HL-60 (cell line): ENCODE measurements at regions not wholly inside any gene's neighbourhood (a gene's known extent, or its start where the extent isn't known, plus 50 kb on each side); places are given as distances from the start of the nearest gene placed in this dataset.

ENCODE experiments used
- DNase-seq, 2 experiments: peaks; one replicate each; pipeline ENCODE4 v3.0.0-alpha.2; 2010 to 2020; ENCODE audit warnings: low read depth in 1 of 2, low spot score in 1 of 2
- H3K27ac ChIP-seq: fragments of 250-450 bp; sonication (Bioruptor Pico); replicated peaks from 2 replicates; pipeline ENCODE4 v1.5.1; 2020; ENCODE audit warnings: mild to moderate bottlenecking, moderate library complexity
- H3K27me3 ChIP-seq: fragments of 250-450 bp; sonication (Bioruptor Pico); 2 replicates; pipeline ENCODE4 v1.5.1; 2021; ENCODE audit warnings: mild to moderate bottlenecking, moderate library complexity; ENCODE audit not compliant: insufficient read depth, poor library complexity, severe bottlenecking
- H3K4me3 ChIP-seq: replicated peaks from 2 replicates; pipeline ENCODE4 v1.5.1; 2011; ENCODE audit warnings: mild to moderate bottlenecking, control low read depth, low read length; ENCODE audit not compliant: insufficient read depth
- CTCF ChIP-seq: IDR thresholded peaks from one replicate; pipeline ENCODE4 v1.5.1; 2011; ENCODE audit warnings: low read length, control low read depth, inconsistent platforms; ENCODE audit not compliant: insufficient read depth
- GABPA ChIP-seq: IDR thresholded peaks from 2 replicates; pipeline ENCODE4 v1.6.1; 2012; ENCODE audit warnings: low read depth
- POLR2AphosphoS5 ChIP-seq: IDR thresholded peaks from 2 replicates; pipeline ENCODE4 v1.6.1; 2012; ENCODE audit warnings: low read depth
- SPI1 ChIP-seq: IDR thresholded peaks from 2 replicates; pipeline ENCODE4 v1.6.1; 2012; ENCODE audit warnings: low read depth, mild to moderate bottlenecking, borderline replicate concordance
- TF ChIP-seq, protein P1 (sequence below): IDR thresholded peaks from 2 replicates; pipeline ENCODE4 v1.6.1; 2012; ENCODE audit warnings: low read depth; ENCODE audit not compliant: insufficient replicate concordance

- TF ChIP-seq, protein P1, sequence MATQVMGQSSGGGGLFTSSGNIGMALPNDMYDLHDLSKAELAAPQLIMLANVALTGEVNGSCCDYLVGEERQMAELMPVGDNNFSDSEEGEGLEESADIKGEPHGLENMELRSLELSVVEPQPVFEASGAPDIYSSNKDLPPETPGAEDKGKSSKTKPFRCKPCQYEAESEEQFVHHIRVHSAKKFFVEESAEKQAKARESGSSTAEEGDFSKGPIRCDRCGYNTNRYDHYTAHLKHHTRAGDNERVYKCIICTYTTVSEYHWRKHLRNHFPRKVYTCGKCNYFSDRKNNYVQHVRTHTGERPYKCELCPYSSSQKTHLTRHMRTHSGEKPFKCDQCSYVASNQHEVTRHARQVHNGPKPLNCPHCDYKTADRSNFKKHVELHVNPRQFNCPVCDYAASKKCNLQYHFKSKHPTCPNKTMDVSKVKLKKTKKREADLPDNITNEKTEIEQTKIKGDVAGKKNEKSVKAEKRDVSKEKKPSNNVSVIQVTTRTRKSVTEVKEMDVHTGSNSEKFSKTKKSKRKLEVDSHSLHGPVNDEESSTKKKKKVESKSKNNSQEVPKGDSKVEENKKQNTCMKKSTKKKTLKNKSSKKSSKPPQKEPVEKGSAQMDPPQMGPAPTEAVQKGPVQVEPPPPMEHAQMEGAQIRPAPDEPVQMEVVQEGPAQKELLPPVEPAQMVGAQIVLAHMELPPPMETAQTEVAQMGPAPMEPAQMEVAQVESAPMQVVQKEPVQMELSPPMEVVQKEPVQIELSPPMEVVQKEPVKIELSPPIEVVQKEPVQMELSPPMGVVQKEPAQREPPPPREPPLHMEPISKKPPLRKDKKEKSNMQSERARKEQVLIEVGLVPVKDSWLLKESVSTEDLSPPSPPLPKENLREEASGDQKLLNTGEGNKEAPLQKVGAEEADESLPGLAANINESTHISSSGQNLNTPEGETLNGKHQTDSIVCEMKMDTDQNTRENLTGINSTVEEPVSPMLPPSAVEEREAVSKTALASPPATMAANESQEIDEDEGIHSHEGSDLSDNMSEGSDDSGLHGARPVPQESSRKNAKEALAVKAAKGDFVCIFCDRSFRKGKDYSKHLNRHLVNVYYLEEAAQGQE: no peak
- no peak for TF ChIP-seq POLR2AphosphoS5
- no peaks in the 10 kb centered on the region for H3K27me3 ChIP-seq
These were observed 248.8 kb upstream of the NSMCE3 start for GRCh38 chr15:29518442-29518841.

DNA sequence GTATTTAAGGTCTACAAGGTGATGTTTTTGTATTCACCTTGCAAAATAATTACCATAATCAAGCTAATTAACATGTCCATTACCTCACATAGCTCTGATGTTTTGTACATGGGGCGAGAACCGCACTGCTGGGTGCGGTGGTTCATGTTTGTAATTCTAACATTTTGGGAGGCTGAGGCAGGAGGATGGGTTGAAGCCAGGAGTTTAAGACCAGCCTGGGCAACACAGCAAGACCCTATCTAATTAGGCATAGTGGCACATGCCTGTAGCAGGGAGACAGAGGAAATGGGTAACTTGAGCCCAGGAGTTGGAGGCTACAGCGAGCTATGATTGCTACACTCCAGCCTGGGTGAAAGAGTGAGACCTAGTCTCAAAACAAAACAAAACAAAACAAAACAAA lies 248.2 kb upstream of the NSMCE3 start:
- H3K4me3 ChIP-seq: no peak overlapping the region
- TF ChIP-seq, protein P1: no peak
- TF ChIP-seq GABPA: no peak
- TF ChIP-seq CTCF: no peak
- no peak for TF ChIP-seq POLR2AphosphoS5
- no peak for TF ChIP-seq SPI1
- H3K27me3 ChIP-seq: no peaks in the 10 kb centered on the region
- no peak for DNase-seq
- no peak overlapping the region for H3K27ac ChIP-seq

More at GRCh38 chr15:29518442-29518841, 248.8 kb upstream of the NSMCE3 start:
- no peak for DNase-seq
- Histone ChIP-seq H3K4me3 (no peak overlapping the region), H3K27ac (no peak overlapping the region)

DNA sequence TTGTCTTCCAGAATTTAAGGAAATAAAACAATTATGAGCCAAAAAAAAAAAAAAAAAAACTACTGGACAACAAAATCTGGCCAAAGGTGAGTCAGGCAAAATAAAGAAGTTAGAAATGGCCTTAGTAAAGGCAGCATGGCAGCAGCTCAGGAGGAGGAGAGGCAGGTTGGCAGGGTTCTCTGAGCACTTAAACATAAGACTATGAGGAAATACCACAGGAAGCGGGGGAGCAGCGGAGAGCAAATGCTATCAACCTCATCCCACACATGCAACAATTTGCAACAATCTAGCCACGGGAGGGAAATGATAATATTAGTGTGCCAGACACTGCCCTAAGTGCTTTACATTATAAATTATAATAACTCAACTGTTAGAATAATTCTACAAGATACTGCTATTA lies 247.3 kb upstream of the NSMCE3 start:
- no peak overlapping the region for H3K27ac ChIP-seq
- H3K4me3 ChIP-seq: no peak overlapping the region
- no peaks in the 10 kb centered on the region for H3K27me3 ChIP-seq
- DNase-seq: no peak
- TF ChIP-seq, protein P1: no peak
- TF ChIP-seq POLR2AphosphoS5 (no peak), GABPA (no peak), CTCF (no peak), SPI1 (no peak)

DNA sequence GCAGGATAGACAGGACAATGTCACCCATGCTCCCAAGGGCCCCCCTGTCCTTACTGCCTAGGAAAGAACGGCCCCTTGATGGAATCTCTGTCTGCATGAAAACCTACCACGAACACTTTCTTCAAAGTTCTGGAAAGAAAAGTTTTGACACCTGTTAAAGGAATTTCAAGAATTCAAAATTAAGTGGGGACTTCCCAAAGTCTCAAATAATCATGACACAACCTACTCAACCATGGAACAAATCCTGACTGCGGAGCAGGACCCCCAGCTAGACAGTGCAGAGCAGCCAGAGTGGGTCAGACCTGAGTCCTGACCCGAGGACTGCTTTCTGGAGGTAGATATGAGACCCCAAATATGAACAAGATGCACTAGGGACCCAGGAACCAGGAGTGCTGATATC lies 245.3 kb upstream of the NSMCE3 start:
- no peak for DNase-seq
- TF ChIP-seq SPI1 (no peak), POLR2AphosphoS5 (no peak), GABPA (no peak), CTCF (no peak)
- TF ChIP-seq, protein P1: no peak
- no peak overlapping the region for H3K27ac ChIP-seq
- no peaks in the 10 kb centered on the region for H3K27me3 ChIP-seq
- H3K4me3 ChIP-seq: no peak overlapping the region
